HEK293T (cell line): ENCODE measurements at regions not wholly inside any gene's neighbourhood (a gene's known extent, or its start where the extent isn't known, plus 50 kb on each side); places are given as distances from the start of the nearest gene placed in this dataset.

Source experiments
- CTCF ChIA-PET: fragments of 350-600 bp; formaldehyde crosslinking; extraction: SDS; loops from one replicate; lab custom pipeline; 2021; ENCODE audit warnings: antibody characterized with exemption, inconsistent platforms; lab: Yijun Ruan, JAX
- POLR2A ChIA-PET: fragments of 350-600 bp; formaldehyde crosslinking; extraction: SDS; loops from one replicate; lab custom pipeline; 2020; ENCODE audit warnings: antibody characterized with exemption, inconsistent platforms; lab: Yijun Ruan, JAX
- DNase-seq: peaks from one replicate; pipeline ENCODE4 v3.0.0; 2012; ENCODE audit warnings: mixed read lengths; ENCODE audit errors: extremely low spot score
- ARNT ChIP-seq: fragments of 450-650 bp; IDR thresholded peaks from 2 replicates; pipeline ENCODE4 v1.6.1; 2017; ENCODE audit warnings: mild to moderate bottlenecking
- BHLHE40 ChIP-seq: fragments of 450-650 bp; IDR thresholded peaks from 2 replicates; pipeline ENCODE4 v1.6.1; 2016; ENCODE audit warnings: mild to moderate bottlenecking, moderate library complexity, borderline replicate concordance
- CTBP1 ChIP-seq: fragments of 450-650 bp; IDR thresholded peaks from 2 replicates; pipeline ENCODE4 v1.6.1; 2016; ENCODE audit warnings: borderline replicate concordance
- ELF4 ChIP-seq: fragments of 450-650 bp; IDR thresholded peaks from 2 replicates; pipeline ENCODE4 v1.6.1; 2017; ENCODE audit warnings: antibody characterized with exemption
- FOXA1 ChIP-seq: fragments of 450-650 bp; IDR thresholded peaks from 2 replicates; pipeline ENCODE4 v1.6.1; 2016; ENCODE audit warnings: mild to moderate bottlenecking
- FOXK2 ChIP-seq: fragments of 450-650 bp; IDR thresholded peaks from 2 replicates; pipeline ENCODE4 v1.6.1; 2016; ENCODE audit warnings: mild to moderate bottlenecking
- FOXM1 ChIP-seq: fragments of 450-650 bp; IDR thresholded peaks from 2 replicates; pipeline ENCODE4 v1.6.1; 2017; ENCODE audit warnings: mild to moderate bottlenecking, borderline replicate concordance
- HDGF ChIP-seq: fragments of 450-650 bp; IDR thresholded peaks from 2 replicates; pipeline ENCODE4 v1.6.1; 2017; ENCODE audit warnings: antibody characterized with exemption, borderline replicate concordance
- L3MBTL2 ChIP-seq: fragments of 450-650 bp; conservative IDR thresholded peaks from 2 replicates; pipeline ENCODE4 v1.6.1; 2016; ENCODE audit warnings: mild to moderate bottlenecking
- LEF1 ChIP-seq: fragments of 450-650 bp; IDR thresholded peaks from 2 replicates; pipeline ENCODE4 v1.6.1; 2017; ENCODE audit warnings: mild to moderate bottlenecking, borderline replicate concordance
- NFRKB ChIP-seq: fragments of 450-650 bp; IDR thresholded peaks from 2 replicates; pipeline ENCODE4 v1.6.1; 2016; ENCODE audit warnings: mild to moderate bottlenecking, moderate library complexity
- SP1 ChIP-seq: fragments of 450-650 bp; IDR thresholded peaks from 2 replicates; pipeline ENCODE4 v1.6.1; 2017
- SUZ12 ChIP-seq: fragments of 450-650 bp; IDR thresholded peaks from 2 replicates; pipeline ENCODE4 v1.6.1; 2016; ENCODE audit warnings: mild to moderate bottlenecking
- TARDBP ChIP-seq: fragments of 450-650 bp; IDR thresholded peaks from 2 replicates; pipeline ENCODE4 v1.6.1; 2016
- ZNF384 ChIP-seq: fragments of 450-650 bp; IDR thresholded peaks from 2 replicates; pipeline ENCODE4 v1.6.1; 2016
- TF ChIP-seq, protein P1 (sequence below): fragments of 450-650 bp; IDR thresholded peaks from 2 replicates; pipeline ENCODE4 v1.6.1; 2016

DNA sequence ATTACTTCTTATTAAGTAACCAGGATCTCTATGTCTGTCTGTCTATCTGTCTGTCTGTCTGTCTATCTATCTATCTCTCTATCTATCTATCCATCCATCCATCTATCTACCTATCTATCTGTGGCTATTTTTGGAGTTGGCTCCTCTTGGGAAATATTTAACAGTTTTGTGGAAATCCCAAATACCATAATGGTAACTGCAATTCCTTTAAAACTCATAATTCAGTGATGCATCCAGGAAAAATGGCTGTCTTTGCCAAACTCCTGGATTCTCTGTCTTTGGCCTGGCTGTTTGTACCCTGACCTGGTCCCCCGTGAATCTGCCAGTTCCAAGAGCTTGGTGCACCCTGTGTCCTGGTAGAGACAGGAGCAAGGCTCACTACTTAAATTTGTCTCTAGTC is 197.0 kb downstream of the PCSK1 start:
- ChIA-PET CTCF (no interaction called here), POLR2A (no interaction called here)
- TF ChIP-seq, protein P1, sequence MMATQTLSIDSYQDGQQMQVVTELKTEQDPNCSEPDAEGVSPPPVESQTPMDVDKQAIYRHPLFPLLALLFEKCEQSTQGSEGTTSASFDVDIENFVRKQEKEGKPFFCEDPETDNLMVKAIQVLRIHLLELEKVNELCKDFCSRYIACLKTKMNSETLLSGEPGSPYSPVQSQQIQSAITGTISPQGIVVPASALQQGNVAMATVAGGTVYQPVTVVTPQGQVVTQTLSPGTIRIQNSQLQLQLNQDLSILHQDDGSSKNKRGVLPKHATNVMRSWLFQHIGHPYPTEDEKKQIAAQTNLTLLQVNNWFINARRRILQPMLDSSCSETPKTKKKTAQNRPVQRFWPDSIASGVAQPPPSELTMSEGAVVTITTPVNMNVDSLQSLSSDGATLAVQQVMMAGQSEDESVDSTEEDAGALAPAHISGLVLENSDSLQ, result no peak
- TF ChIP-seq HDGF, result no peak
- TF ChIP-seq CTBP1, result no peak
- TF ChIP-seq ARNT, result no peak
- no peak for TF ChIP-seq FOXK2
- no peak for TF ChIP-seq FOXM1
- TF ChIP-seq LEF1, result no peak
- no peak for TF ChIP-seq SUZ12
- no peak for TF ChIP-seq ELF4
- no peak for TF ChIP-seq FOXA1
- no peak for DNase-seq

DNA sequence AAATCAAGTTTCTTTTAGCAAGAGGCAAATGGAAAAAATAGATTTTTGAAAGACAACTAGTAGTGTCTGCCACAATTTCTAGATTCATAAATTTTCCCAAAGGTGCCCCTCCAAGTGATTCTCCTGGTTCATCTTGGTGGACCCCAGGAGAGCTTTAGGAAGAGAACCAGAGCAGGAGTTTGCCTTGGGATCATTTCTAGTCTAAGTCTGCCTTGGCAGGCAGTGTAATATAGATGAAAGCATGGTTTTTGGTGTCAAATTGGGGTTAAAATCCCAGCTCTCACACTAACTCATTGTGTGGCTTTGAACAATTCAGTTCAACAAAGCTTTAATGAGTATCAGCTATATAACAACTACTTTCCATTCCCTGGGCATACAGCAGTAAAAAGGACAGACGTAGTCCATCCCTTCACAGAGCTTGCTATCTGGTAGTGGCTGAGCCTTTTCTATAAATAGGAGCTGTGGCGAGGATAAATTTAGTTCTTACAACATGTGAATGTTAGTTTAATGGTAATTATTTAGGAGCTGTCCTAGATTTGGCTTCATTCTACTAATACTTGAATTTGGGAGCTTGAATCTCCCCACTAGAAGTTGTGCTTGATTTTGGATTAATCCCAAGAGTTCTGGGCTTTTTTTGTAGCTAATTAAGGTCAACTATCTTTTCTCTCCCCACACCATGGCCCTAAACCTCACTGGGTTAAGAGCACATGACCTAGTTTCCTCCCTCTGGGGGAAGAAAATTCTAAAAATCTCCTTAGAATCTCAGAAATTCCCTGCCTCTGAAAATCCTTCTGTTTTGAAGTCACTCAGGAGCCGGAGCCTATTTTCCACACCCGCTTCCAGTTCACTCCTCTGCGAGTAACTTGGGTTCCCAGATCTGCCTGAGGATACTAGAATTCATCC is 197.8 kb downstream of the PCSK1 start:
- CTCF ChIA-PET, result interaction anchor here (0.5 kb wide), 1 partner anchor 710 kb away, joined by 6 read pairs; no protein-coding TSS in a partner anchor
- TF ChIP-seq FOXA1, result no peak
- TF ChIP-seq CTBP1, result no peak
- TF ChIP-seq, protein P1, result no peak
- no peak for TF ChIP-seq ARNT
- TF ChIP-seq LEF1, result no peak
- TF ChIP-seq NFRKB, result no peak
- TF ChIP-seq SP1, result no peak
- no peak for TF ChIP-seq ZNF384
- no peak for TF ChIP-seq L3MBTL2
- TF ChIP-seq SUZ12, result no peak
- no peak for TF ChIP-seq FOXK2
- no peak for TF ChIP-seq BHLHE40
- no peak for TF ChIP-seq FOXM1
- no peak for DNase-seq
- POLR2A ChIA-PET, result interaction anchor here (0.6 kb wide), 1 partner anchor 94 kb away, joined by 3 read pairs; no protein-coding TSS in a partner anchor

DNA sequence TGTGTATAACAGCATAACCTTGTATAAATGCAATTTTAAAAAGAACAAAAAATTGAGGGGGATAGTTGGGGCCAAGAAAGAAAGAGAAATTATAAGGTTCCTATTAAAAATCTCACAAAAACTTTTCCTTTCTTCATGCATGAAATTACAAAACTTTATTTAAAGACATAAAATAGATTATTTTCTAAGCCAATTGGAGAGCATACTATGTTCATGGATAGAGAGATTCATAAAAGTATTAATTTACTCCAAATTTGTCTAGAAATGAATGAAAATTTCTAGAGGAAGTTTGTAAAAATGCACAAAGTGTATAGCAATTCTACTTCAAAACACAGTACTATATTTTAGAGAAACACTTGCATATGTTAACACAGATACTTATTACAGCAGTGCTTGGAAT is 200.4 kb downstream of the PCSK1 start:
- CTCF ChIA-PET, result no interaction called here
- no peak for DNase-seq
- POLR2A ChIA-PET, result no interaction called here
- TF ChIP-seq BHLHE40 (no peak), LEF1 (no peak), ZNF384 (no peak), SP1 (no peak), FOXK2 (no peak), CTBP1 (no peak), FOXA1 (no peak), HDGF (no peak), TARDBP (no peak)
- TF ChIP-seq, protein P1, result no peak

DNA sequence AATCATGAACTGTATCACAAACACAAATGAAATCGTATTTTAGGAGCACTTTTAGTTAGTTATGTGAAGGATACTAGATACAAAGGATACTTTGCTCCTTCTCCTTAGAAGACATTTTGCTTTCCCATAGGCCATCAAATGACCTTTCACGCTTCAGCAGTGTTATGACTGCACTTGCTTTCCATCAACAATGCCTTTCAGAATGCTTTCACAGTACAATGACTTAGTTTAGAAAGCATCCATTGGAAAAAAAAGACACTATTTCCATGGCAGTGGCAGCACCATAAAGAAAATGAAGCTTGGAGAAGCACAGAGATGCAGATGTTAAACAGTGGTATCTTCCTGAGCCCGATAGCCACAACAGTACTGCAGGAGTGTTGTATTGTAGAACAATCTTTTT is 203.9 kb downstream of the PCSK1 start:
- ChIA-PET POLR2A (no interaction called here), CTCF (no interaction called here)
- TF ChIP-seq L3MBTL2 (no peak), FOXK2 (no peak), LEF1 (no peak), TARDBP (no peak), FOXA1 (no peak), HDGF (no peak), ZNF384 (no peak), SUZ12 (no peak), FOXM1 (no peak), BHLHE40 (no peak), SP1 (no peak), CTBP1 (no peak), NFRKB (no peak), ELF4 (no peak), ARNT (no peak)
- TF ChIP-seq, protein P1, result no peak
- no peak for DNase-seq

DNA sequence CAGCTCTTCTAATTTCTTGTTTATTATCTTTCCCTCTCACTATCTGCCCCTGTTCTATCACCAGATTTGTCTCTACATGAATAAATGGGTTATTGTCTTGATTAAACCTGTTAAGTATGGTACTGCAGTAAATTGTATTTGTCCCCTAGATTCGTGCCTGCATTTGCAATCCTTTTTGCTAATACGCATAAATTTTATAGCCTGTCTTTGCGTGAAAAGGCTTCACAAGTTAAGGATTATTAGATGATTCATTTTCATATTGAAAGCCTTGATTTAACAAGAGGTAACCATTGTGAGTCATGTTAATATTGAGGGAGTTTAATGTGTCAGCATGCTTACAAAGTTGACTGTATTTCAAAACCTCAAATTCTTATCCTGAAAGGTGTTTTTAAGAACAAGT is 204.6 kb downstream of the PCSK1 start:
- CTCF ChIA-PET, result no interaction called here
- POLR2A ChIA-PET, result no interaction called here
- TF ChIP-seq FOXK2 (no peak), ZNF384 (no peak), L3MBTL2 (no peak), FOXA1 (no peak), ARNT (no peak), TARDBP (no peak), HDGF (no peak)
- TF ChIP-seq, protein P1, result no peak
- DNase-seq, result no peak
